Right ventricle myocardium inferior (tissue), 1 donor: ENCODE measurements at regions not wholly inside any gene's neighbourhood (a gene's known extent, or its start where the extent isn't known, plus 50 kb on each side); places are given as distances from the start of the nearest gene placed in this dataset.

Experiments used
- ATAC-seq: fragments of 200-7000 bp; cut with Tn5 transposase; one replicate; pipeline ENCODE4 v1.9.1; 2020; ENCODE audit warnings: mild to moderate bottlenecking, moderate library complexity
- DNase-seq: peaks from one replicate; pipeline ENCODE4 v3.0.0; 2021; ENCODE audit errors: missing footprints
- intact Hi-C: fragments of 100-400 bp; cut with DNase I; formaldehyde crosslinking; loops from one replicate; pipeline ENCODE4 v1.11.0; 2022
- donor health status: DM: no; HTN: yes; CAD: no; lungs with severe emphysema.

DNA sequence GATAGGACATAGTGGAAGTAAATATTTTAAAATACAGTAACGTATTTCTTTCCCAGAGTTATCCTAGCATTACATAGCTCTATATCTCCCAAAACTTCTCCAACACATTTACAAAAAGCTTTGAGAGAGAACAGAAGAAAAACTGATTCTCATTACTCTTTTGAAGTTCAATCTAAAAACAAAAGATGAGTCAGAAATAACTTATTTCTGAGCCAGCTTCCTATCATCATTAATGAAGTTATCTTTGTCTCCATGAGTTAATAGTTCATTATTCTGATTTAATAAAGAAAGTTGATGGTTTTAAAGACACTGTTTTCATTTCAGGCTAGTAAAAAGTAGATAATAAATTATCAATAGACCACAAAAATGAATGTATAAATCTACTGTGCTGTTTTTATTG is 446.7 kb upstream of the SPRY2 start:
- DNase-seq (no peak), ATAC-seq (no peak)
- intact Hi-C loops: no loop called here

GRCh38 chr13:80783926-80784565 is 443.1 kb upstream of the SPRY2 start:
- ATAC-seq: peak; percentile 84
- intact Hi-C loops: no loop called here

DNA sequence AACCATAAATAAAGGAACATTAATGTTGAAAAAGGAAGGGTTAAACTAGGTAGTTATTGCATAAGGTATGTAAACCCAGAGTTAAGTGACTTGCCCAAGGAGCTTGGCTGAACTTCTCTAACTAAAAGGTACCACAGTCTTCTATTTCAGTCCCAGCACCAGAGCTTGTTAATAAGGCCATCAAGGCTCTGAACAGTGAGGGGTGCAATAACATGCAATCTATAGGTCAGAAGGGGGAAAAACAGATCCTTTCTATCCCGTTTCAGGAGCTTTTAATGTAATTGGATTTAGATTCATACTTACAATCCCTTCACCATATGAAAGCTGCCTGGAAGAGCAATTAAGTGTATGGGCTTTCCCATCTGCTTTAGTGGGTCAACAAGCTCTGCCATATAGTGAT is 441.5 kb upstream of the SPRY2 start:
- DNase-seq (no peak), ATAC-seq (no peak)
- intact Hi-C loops: no loop called here

More at GRCh38 chr13:80783926-80784565, 443.1 kb upstream of the SPRY2 start:
- no peak for DNase-seq

DNA sequence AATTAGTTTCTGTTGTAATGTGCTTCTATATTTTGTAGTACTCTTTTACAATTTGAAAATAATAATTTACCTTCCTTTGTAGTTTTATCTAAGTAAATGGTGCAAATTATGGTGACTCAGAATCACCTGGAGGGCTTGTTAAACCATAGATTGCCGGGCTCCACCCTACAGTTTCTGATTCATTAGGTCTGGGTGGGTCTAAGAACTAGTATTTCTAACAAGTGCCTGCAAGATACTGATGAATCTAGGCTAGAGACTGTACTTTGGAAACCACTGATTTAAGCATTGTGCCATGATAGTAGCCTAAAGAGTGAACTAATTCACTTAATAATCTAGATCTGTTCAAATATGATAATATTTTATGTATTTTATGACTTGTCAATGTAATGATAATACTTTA is 437.4 kb upstream of the SPRY2 start:
- ATAC-seq (no peak), DNase-seq (no peak)
- intact Hi-C loops: no loop called here

DNA sequence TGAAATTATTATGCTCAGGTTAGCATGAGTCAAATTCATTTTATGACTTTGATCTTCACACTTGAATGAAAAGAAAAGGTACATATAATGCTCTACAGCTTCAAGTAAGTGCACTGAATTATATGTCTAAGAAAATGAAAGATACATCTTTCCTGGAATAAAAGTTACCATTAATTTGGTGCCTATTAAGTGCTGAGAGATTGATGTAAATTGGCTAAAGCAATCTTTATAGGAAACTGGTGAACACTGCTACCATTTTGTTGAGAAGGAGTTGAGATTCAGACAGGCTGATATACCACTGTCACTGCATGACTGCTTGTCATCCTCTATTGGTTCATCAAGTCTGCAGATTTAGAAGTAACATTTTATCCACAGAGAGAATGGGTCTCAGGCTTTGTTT is 416.8 kb upstream of the SPRY2 start:
- intact Hi-C loops: no loop called here
- ATAC-seq: no peak
- DNase-seq: no peak

DNA sequence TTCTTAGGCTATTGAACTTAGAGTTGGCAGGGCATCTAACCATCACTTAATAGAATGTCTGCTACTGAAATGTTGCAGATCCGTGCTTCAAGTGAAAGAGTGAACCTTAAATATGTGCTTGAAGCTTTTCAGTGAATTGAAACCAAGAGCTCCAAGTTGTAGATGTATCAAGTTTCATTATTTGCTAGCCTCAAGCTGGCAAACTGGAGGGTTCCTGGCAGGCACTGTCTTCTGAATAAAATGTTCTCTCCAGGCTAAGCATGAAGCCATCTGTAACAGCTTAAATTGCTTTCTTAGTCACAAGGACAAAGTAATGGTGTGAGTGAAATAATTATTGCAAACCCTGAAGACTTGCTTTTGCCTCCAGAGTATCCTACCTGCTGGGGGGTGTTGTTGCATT is 415.0 kb upstream of the SPRY2 start:
- intact Hi-C loops: no loop called here
- no peak for DNase-seq
- no peak for ATAC-seq

GRCh38 chr13:80754441-80754840 is 413.5 kb upstream of the SPRY2 start:
- intact Hi-C loops: no loop called here
- DNase-seq (no peak), ATAC-seq (no peak)

- DNase-seq: no peak
- intact Hi-C loops: no loop called here
Measured at GRCh38 chr13:80753866-80754265, 412.9 kb upstream of the SPRY2 start.

DNA sequence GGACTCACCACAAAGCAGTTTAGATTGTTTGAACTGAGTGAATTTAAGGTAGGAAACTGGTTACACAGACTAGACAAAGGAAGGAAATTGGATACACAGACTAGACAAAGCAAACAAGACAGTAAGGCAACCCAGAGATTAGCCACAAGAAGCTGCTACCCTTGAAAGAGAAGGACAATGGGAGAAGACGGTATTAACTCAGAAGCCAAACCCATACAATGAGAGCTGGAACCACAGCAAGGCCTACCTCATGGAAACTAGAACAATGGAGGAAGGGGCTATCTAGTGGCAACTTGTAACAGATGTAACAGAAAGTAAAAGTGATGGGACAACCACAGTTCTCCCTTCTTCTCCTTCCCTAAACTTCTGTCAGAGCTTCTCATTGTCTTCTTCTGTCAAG is 410.9 kb upstream of the SPRY2 start:
- intact Hi-C loops: no loop called here
- ATAC-seq (no peak), DNase-seq (no peak)

More at GRCh38 chr13:80753866-80754265, 412.9 kb upstream of the SPRY2 start:
- ATAC-seq: no peak

GRCh38 chr13:80744147-80744914 is 403.4 kb upstream of the SPRY2 start:
- intact Hi-C loops: no loop called here
- no peak for ATAC-seq

GRCh38 chr13:80742033-80742432 is 401.1 kb upstream of the SPRY2 start:
- ATAC-seq (no peak), DNase-seq (no peak)
- intact Hi-C loops: no loop called here

More at GRCh38 chr13:80744147-80744914, 403.4 kb upstream of the SPRY2 start:
- DNase-seq: no peak

GRCh38 chr13:80740071-80740470 is 399.1 kb upstream of the SPRY2 start:
- no peak for DNase-seq
- intact Hi-C loops: no loop called here
- ATAC-seq: no peak

GRCh38 chr13:80737513-80737912 is 396.6 kb upstream of the SPRY2 start:
- intact Hi-C loops: no loop called here
- ATAC-seq (no peak), DNase-seq (peak; percentile 65)

- no peak for DNase-seq
- intact Hi-C loops: no loop called here
- peak; percentile 88 for ATAC-seq
Measured at GRCh38 chr13:80727321-80727975, 386.5 kb upstream of the SPRY2 start.

DNA sequence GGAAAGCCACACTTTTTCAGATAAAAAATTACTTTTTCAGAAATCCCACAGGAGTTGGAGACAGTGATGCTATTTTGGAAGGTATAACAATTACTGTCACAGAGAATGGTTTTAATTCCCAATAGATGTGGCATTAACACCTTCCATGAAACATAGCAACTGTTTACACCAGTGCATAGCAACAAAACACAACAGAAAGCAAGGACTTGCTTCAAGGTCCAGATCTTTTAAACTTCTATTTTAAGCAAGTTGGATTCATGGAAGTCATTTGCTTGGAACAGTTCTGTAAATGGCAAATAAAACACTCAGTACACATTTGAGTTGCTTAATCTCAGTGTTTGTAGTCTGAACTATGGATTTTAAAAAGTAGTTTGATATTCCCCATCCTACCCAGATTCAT is 385.9 kb upstream of the SPRY2 start:
- DNase-seq: no peak
- ATAC-seq: peak; percentile 91
- intact Hi-C loops: no loop called here

DNA sequence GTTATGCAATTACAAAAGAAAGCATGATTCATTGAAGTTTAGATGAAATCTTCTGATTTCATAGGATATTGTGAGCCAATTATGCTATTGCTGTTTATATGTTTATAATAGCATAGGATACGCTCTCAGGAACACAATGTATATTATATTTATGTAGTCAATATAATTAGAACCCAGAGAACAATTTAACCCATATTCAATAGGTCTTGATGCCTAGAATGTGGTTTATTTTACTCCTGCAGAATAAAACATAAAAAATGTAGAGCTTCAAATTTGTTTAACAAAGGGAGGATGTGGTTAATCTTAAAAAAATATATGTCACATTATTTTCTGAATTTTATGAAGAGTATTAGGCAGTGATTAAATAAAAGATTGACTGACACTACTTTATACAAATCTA is 380.8 kb upstream of the SPRY2 start:
- ATAC-seq (no peak), DNase-seq (no peak)
- intact Hi-C loops: no loop called here

DNA sequence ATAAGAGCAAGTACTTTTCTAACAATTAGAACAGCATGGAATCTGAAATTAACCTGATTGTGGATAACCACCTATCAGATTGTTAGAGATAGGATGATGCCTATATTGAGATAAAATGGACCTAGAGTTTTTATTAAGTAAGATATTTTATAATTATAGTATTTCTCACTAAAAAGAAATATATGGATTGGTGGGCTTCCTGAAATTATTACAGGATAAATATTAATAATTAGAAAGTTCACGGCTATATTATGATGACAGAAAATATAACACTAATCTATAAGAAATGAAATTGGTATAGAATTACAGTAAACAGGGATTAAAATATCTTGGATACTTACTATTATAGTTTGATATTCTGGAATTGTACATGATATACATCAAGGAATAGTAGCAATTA is 378.0 kb upstream of the SPRY2 start:
- ATAC-seq (no peak), DNase-seq (no peak)
- intact Hi-C loops: no loop called here

- ATAC-seq (no peak), DNase-seq (no peak)
- intact Hi-C loops: no loop called here
Measured at GRCh38 chr13:80717776-80718175, 376.9 kb upstream of the SPRY2 start.

- ATAC-seq (peak; percentile 91), DNase-seq (peak; percentile 55)
- intact Hi-C loops: no loop called here
Measured at GRCh38 chr13:80716610-80717081, 375.7 kb upstream of the SPRY2 start.

- DNase-seq: no peak
- intact Hi-C loops: no loop called here
Measured at GRCh38 chr13:80712026-80712425, 371.1 kb upstream of the SPRY2 start.

More at GRCh38 chr13:80712026-80712425, 371.1 kb upstream of the SPRY2 start:
- no peak for ATAC-seq
